H1 (cell line): ENCODE measurements at regions not wholly inside any gene's neighbourhood (a gene's known extent, or its start where the extent isn't known, plus 50 kb on each side); places are given as distances from the start of the nearest gene placed in this dataset.

Source experiments
- CTCF ChIA-PET: fragments of 300-600 bp; sonication (Branson Sonifier 250); formaldehyde crosslinking; loops from one replicate; lab custom pipeline; 2021; ENCODE audit not compliant: partially characterized antibody; lab: Charles Lee
- POLR2A ChIA-PET: fragments of 300-600 bp; sonication (Branson Sonifier 250); formaldehyde crosslinking; loops from one replicate; lab custom pipeline; 2021; ENCODE audit warnings: inconsistent platforms; ENCODE audit not compliant: partially characterized antibody; lab: Charles Lee
- DNase-seq, 2 experiments: peaks; one replicate each; pipeline versions ENCODE4 v3.0.0 to v3.0.0-alpha.2; 2010 to 2022; ENCODE audit warnings: low spot score in 2 of 2, low read depth in 1 of 2, mixed read lengths in 1 of 2
- FAIRE-seq: peaks from 2 replicates; lab custom pipeline; 2011; peaks lifted over from hg19 to GRCh38; lab: Jason Lieb, UNC
- H2AFZ ChIP-seq: 2 replicates; pipeline ENCODE4 v1.8.1; 2012; ENCODE audit warnings: low read length, inconsistent platforms
- H2AK5ac ChIP-seq: 2 replicates; pipeline ENCODE4 v1.6.1; 2013; ENCODE audit warnings: low read depth, low read length
- H2BK120ac ChIP-seq: replicated peaks from 2 replicates; pipeline ENCODE3; 2013; ENCODE audit warnings: low read depth, low read length, inconsistent platforms
- H2BK12ac ChIP-seq: 2 replicates; pipeline ENCODE4 v1.6.1; 2013; ENCODE audit warnings: low read depth, low read length
- H2BK15ac ChIP-seq: 2 replicates; pipeline ENCODE4 v1.6.1; 2013; ENCODE audit warnings: low read length
- H2BK20ac ChIP-seq: 2 replicates; pipeline ENCODE4 v1.6.1; 2013; ENCODE audit warnings: low read length
- H2BK5ac ChIP-seq: 2 replicates; pipeline ENCODE4 v1.6.1; 2013; ENCODE audit warnings: low read depth, low read length
- H3K14ac ChIP-seq: 2 replicates; pipeline ENCODE4 v1.6.1; 2013; ENCODE audit warnings: inconsistent platforms; ENCODE audit not compliant: insufficient read length
- H3K18ac ChIP-seq: 2 replicates; pipeline ENCODE4 v1.6.1; 2013; ENCODE audit warnings: low read length; ENCODE audit errors: extremely low read depth
- H3K23ac ChIP-seq: 2 replicates; pipeline ENCODE4 v1.6.1; 2013; ENCODE audit warnings: inconsistent platforms; ENCODE audit not compliant: insufficient read length
- H3K23me2 ChIP-seq: 2 replicates; pipeline ENCODE4 v1.6.1; 2013; ENCODE audit warnings: low read depth, low read length
- H3K27ac ChIP-seq: 2 replicates; pipeline ENCODE4 v1.6.1; 2011; ENCODE audit warnings: low read depth, low read length, inconsistent platforms
- H3K27me3 ChIP-seq, 4 experiments: replicated peaks in 1 of 4; 1 replicate in 1 of 4; 2 replicates in 3 of 4; pipeline versions ENCODE4 v1.6.1 to v1.8.1; 2011 to 2013; ENCODE audit warnings: low read length in 3 of 4, mild to moderate bottlenecking in 3 of 4, inconsistent platforms in 2 of 4, mixed read lengths in 2 of 4, moderate library complexity in 1 of 4; ENCODE audit not compliant: control insufficient read depth in 3 of 4, insufficient read depth in 3 of 4; ENCODE audit errors: extremely low read depth in 1 of 4
- H3K36me3 ChIP-seq, 4 experiments: 2 replicates each; pipeline versions ENCODE4 v1.6.1 to v1.8.1; 2011 to 2013; ENCODE audit warnings: mild to moderate bottlenecking in 4 of 4, low read length in 3 of 4, moderate library complexity in 2 of 4, control low read depth in 1 of 4, inconsistent platforms in 1 of 4; ENCODE audit not compliant: insufficient read depth in 4 of 4, control insufficient read depth in 2 of 4
- H3K4ac ChIP-seq: replicated peaks from 2 replicates; pipeline ENCODE3; 2013; ENCODE audit warnings: low read length, low read depth, mixed read lengths, inconsistent platforms; ENCODE audit not compliant: insufficient read length
- H3K4me1 ChIP-seq, 4 experiments: replicated peaks in 1 of 4; 1 replicate in 1 of 4; 2 replicates in 3 of 4; pipeline versions ENCODE4 v1.6.1 to v1.8.1; 2011 to 2013; ENCODE audit warnings: low read length in 3 of 4, inconsistent platforms in 2 of 4, mixed read lengths in 1 of 4; ENCODE audit not compliant: insufficient read depth in 4 of 4, control insufficient read depth in 3 of 4
- H3K4me2 ChIP-seq, 2 experiments: 2 replicates each; pipeline versions ENCODE4 v1.6.1 to v1.8.1; 2011 to 2013; ENCODE audit warnings: low read depth in 2 of 2, low read length in 2 of 2, control low read depth in 1 of 2, inconsistent platforms in 1 of 2, mild to moderate bottlenecking in 1 of 2; ENCODE audit not compliant: insufficient read depth in 1 of 2
- H3K4me3 ChIP-seq, 4 experiments: fragments of 200-600, 300-600 bp in 1 of 4; sonication (generic), shearing (Covaris generic), sonication (Bioruptor Twin) in 1 of 4; 2 replicates each; pipeline versions ENCODE4 v1.5.1 to v1.8.1; 2011 to 2016; ENCODE audit warnings: low read length in 4 of 4, low read depth in 3 of 4, control low read depth in 2 of 4, inconsistent platforms in 2 of 4, mild to moderate bottlenecking in 2 of 4, mixed read lengths in 1 of 4, moderate library complexity in 1 of 4; ENCODE audit not compliant: insufficient read depth in 2 of 4; ENCODE audit errors: extremely low read depth in 1 of 4
- H3K56ac ChIP-seq: replicated peaks from 2 replicates; pipeline ENCODE3; 2013; ENCODE audit warnings: low read depth, mild to moderate bottlenecking, mixed read lengths, low read length, inconsistent platforms; ENCODE audit not compliant: insufficient read length
- H3K79me1 ChIP-seq: 2 replicates; pipeline ENCODE4 v1.6.1; 2013; ENCODE audit warnings: low read depth, low read length, control low read depth
- H3K79me2 ChIP-seq, 2 experiments: 2 replicates each; pipeline versions ENCODE4 v1.6.1 to v1.8.1; 2012 to 2013; ENCODE audit warnings: low read length in 2 of 2, mild to moderate bottlenecking in 2 of 2, inconsistent platforms in 1 of 2; ENCODE audit not compliant: insufficient read depth in 2 of 2, control insufficient read depth in 1 of 2
- H3K9ac ChIP-seq, 4 experiments: replicated peaks in 1 of 4; 1 replicate in 1 of 4; 2 replicates in 3 of 4; pipeline versions ENCODE4 v1.6.1 to v1.8.1; 2011 to 2013; ENCODE audit warnings: low read depth in 3 of 4, low read length in 3 of 4, control low read depth in 2 of 4, mild to moderate bottlenecking in 2 of 4, moderate library complexity in 2 of 4, inconsistent platforms in 1 of 4; ENCODE audit errors: extremely low read depth in 1 of 4
- H3K9me3 ChIP-seq, 2 experiments: 2 replicates each; pipeline versions ENCODE4 v1.6.1 to v1.8.1; 2012 to 2013; ENCODE audit warnings: mild to moderate bottlenecking in 2 of 2, moderate library complexity in 2 of 2, control low read depth in 1 of 2, inconsistent platforms in 1 of 2, low read depth in 1 of 2, low read length in 1 of 2, mixed read lengths in 1 of 2; ENCODE audit not compliant: insufficient read depth in 2 of 2
- H4K20me1 ChIP-seq, 2 experiments: replicated peaks in 1 of 2; 2 replicates each; pipeline versions ENCODE3 to v1.8.1; 2011 to 2013; ENCODE audit warnings: inconsistent platforms in 2 of 2, low read length in 2 of 2, mild to moderate bottlenecking in 1 of 2; ENCODE audit not compliant: insufficient read depth in 2 of 2, control insufficient read depth in 1 of 2
- H4K5ac ChIP-seq: 2 replicates; pipeline ENCODE4 v1.6.1; 2013; ENCODE audit warnings: low read length, low read depth, mixed read lengths, inconsistent platforms; ENCODE audit not compliant: insufficient read length
- H4K8ac ChIP-seq: 2 replicates; pipeline ENCODE4 v1.8.0; 2013; ENCODE audit warnings: mild to moderate bottlenecking, moderate library complexity, low read length, inconsistent platforms; ENCODE audit not compliant: insufficient read depth; ENCODE audit errors: extremely low read depth
- H4K91ac ChIP-seq: replicated peaks from 2 replicates; pipeline ENCODE3; 2013; ENCODE audit warnings: low read length, mixed read lengths, inconsistent platforms; ENCODE audit not compliant: insufficient read length
- ASH2L ChIP-seq: fragments of 200-600, 300-600 bp; sonication (generic); IDR thresholded peaks from one replicate; pipeline ENCODE4 v1.7.1; 2017; ENCODE audit warnings: low read length
- CEBPB ChIP-seq: IDR thresholded peaks from 2 replicates; pipeline ENCODE4 v1.6.1; 2012; ENCODE audit warnings: low read depth, low read length
- CREB1 ChIP-seq: IDR thresholded peaks from 2 replicates; pipeline ENCODE4 v1.6.1; 2012; ENCODE audit warnings: inconsistent platforms
- HDAC2 ChIP-seq, 2 experiments: fragments of 300-600 bp in 1 of 2; sonication (generic) in 1 of 2; IDR thresholded peaks; 2 replicates each; pipeline ENCODE4 v1.6.1; 2011 to 2012; ENCODE audit warnings: low read depth in 2 of 2, low read length in 2 of 2, mild to moderate bottlenecking in 2 of 2, moderate library complexity in 2 of 2, borderline replicate concordance in 1 of 2, inconsistent platforms in 1 of 2
- KDM4A ChIP-seq: IDR thresholded peaks from one replicate; pipeline ENCODE4 v1.7.1; 2012; ENCODE audit warnings: low read depth, mild to moderate bottlenecking, moderate library complexity, low read length, inconsistent platforms; ENCODE audit not compliant: severe bottlenecking
- MAFK ChIP-seq: IDR thresholded peaks from 2 replicates; pipeline ENCODE4 v1.6.1; 2012; ENCODE audit warnings: low read depth, mild to moderate bottlenecking, improper control_type of control experiment, low read length
- NRF1 ChIP-seq: IDR thresholded peaks from 2 replicates; pipeline ENCODE4 v1.6.1; 2011; ENCODE audit warnings: mild to moderate bottlenecking, low read depth, low read length, improper control_type of control experiment
- PHF8 ChIP-seq: fragments of 200-600 bp; sonication (generic); conservative IDR thresholded peaks from 2 replicates; pipeline ENCODE4 v1.7.1; 2012; ENCODE audit warnings: low read depth, mild to moderate bottlenecking, inconsistent platforms, low read length, moderate library complexity
- RBBP5 ChIP-seq: IDR thresholded peaks from 2 replicates; pipeline ENCODE4 v1.7.1; 2012; ENCODE audit warnings: low read depth, mild to moderate bottlenecking, inconsistent platforms, low read length, moderate library complexity, borderline replicate concordance
- RFX5 ChIP-seq: IDR thresholded peaks from 2 replicates; pipeline ENCODE4 v1.6.1; 2011; ENCODE audit warnings: low read depth, low read length, improper control_type of control experiment, borderline replicate concordance
- SIN3A ChIP-seq, 2 experiments: IDR thresholded peaks in 1 of 2; conservative IDR thresholded peaks in 1 of 2; 2 replicates each; pipeline ENCODE4 v1.6.1; 2011 to 2012; ENCODE audit warnings: low read length in 2 of 2, improper control_type of control experiment in 1 of 2, low read depth in 1 of 2, mild to moderate bottlenecking in 1 of 2
- SP2 ChIP-seq: IDR thresholded peaks from 2 replicates; pipeline ENCODE4 v1.6.1; 2012; ENCODE audit warnings: mild to moderate bottlenecking, low read length, inconsistent platforms
- SP4 ChIP-seq: IDR thresholded peaks from 2 replicates; pipeline ENCODE4 v1.6.1; 2012; ENCODE audit warnings: low read length, inconsistent platforms
- TAF1 ChIP-seq: IDR thresholded peaks from 2 replicates; pipeline ENCODE4 v1.6.1; 2011; ENCODE audit warnings: mild to moderate bottlenecking, low read depth, low read length
- WGBS, 2 experiments: shearing (Covaris generic) in 1 of 2; methylation state at CpG; one replicate each; pipeline versions ENCODE4 v1.1.6 to v1.1.7; 2013 to 2015; ENCODE audit warnings: low lambda C conversion rate in 2 of 2, mixed read lengths in 2 of 2, inconsistent platforms in 1 of 2, low coverage in 1 of 2, missing lambda C conversion rate in 1 of 2; ENCODE audit not compliant: insufficient replicate concordance in 2 of 2, insufficient coverage in 1 of 2, insufficient read length in 1 of 2; ENCODE audit errors: extremely low coverage in 1 of 2, missing lambda C conversion rate in 1 of 2; 5-methylcytosine and 5-hydroxymethylcytosine counted together

DNA sequence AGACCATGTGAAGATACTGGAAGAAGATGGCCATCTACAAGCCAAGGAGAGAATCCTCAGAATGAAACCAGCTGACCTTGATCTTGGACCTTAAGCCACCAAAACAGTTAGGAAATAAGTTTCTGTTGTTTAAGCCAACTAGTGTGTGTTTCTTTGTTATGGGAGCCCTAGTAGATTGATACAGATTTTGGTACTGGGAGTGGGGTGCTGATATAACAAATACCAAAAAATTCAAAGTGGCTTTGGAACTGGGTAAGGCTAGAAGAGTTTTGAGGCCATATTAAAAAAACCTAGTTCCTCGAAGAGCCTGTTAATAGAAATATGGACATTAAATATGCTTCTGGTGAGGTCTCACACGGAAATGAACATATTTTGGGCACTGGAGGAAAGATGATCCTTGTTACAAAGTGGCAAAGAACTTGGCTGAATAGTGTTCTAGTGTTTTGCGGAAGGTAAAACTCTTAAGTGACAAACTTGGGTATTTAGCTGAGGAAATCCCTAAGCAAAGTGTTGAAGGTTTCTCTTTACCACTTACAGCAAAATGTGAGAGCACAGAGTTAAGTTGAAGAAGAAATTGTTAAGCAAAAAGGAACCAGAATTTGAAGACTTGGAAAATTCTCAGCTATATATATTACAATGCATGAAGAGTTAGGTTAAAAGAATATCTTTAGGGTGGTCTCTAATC is 55.1 kb upstream of the CD83 start:
- Histone ChIP-seq H3K9ac (no peak overlapping the region), H2BK20ac (no peak overlapping the region), H3K79me2 (no peaks in the 10 kb centered on the region), H4K91ac (no peak overlapping the region), H2BK12ac (no peak overlapping the region), H3K27me3 (no peaks in the 10 kb centered on the region; a peak in 1 of 7 replicates), H2BK15ac (no peak overlapping the region), H2AFZ (no peak overlapping the region), H3K23me2 (0 out of 2 replicates have a peak, but pooled peaks cover 2% of the 10 kb centered on the region), H3K14ac (no peak overlapping the region), H3K27ac (no peak overlapping the region), H3K56ac (no peak overlapping the region), H4K20me1 (no peaks in the 10 kb centered on the region), H3K23ac (no peak overlapping the region), H4K8ac (no peak overlapping the region), H3K4me3 (no peak overlapping the region), H4K5ac (no peak overlapping the region), H2BK120ac (no peak overlapping the region), H3K79me1 (no peaks in the 10 kb centered on the region), H3K36me3 (no peaks in the 10 kb centered on the region), H3K4me1 (no peaks in the 10 kb centered on the region), H3K4ac (no peak overlapping the region), H3K9me3 (peaks cover 3 to 4% of the 10 kb centered on the region in 2 experiments; a peak in 1 of 4 replicates), H3K18ac (no peak overlapping the region), H2AK5ac (no peak overlapping the region)
- ChIA-PET POLR2A (no interaction called here), CTCF (interaction anchor here (1.1 to 8.3 kb wide), 3 partner anchors 16 to 151 kb away, joined by 3 to 193 read pairs (median 99); no protein-coding TSS in a partner anchor)
- DNase-seq (no peak), FAIRE-seq (no peak)
- WGBS, 2 experiments, result 82% methylated on average over 3 of the region's 3 CpGs; no CpG with 5 or more reads in 1 of the 2 experiments
- no peak for TF ChIP-seq SP4
- TF ChIP-seq CREB1, result no peak
- no peak for TF ChIP-seq RBBP5
- no peak for TF ChIP-seq ASH2L
- no peak for TF ChIP-seq NRF1
- no peak for TF ChIP-seq SP2
- no peak for TF ChIP-seq HDAC2 (IDR thresholded peaks at IDR 0.05; ENCODE audit: borderline replicate concordance in 1 of 2, low read depth in 2 of 2, low read length in 2 of 2)
- no peak for TF ChIP-seq TAF1
- no peak for TF ChIP-seq SIN3A (conservative IDR thresholded peaks at IDR 0.05 in 1 of 2, IDR thresholded peaks at IDR 0.05 in 1 of 2; ENCODE audit: low read depth in 1 of 2, low read length in 2 of 2)
- TF ChIP-seq MAFK, result no peak
- no peak for TF ChIP-seq PHF8
- no peak for TF ChIP-seq RFX5
- no peak for TF ChIP-seq KDM4A
- TF ChIP-seq CEBPB, result no peak
- TF ChIP-seq, all 59 proteins: peak for 0
- H3K4me2 ChIP-seq, result no peak overlapping the region
- no peak overlapping the region for H2BK5ac ChIP-seq
